ENCODE measurements at regions not wholly inside any gene's neighbourhood (a gene's known extent, or its start where the extent isn't known, plus 50 kb on each side); places are given as distances from the start of the nearest gene placed in this dataset.
"Not testable (repeated sequence)": the region's sequence is repeated elsewhere in the genome, so short reads cannot be mapped to it uniquely, and the experiment has no call there.

DNA sequence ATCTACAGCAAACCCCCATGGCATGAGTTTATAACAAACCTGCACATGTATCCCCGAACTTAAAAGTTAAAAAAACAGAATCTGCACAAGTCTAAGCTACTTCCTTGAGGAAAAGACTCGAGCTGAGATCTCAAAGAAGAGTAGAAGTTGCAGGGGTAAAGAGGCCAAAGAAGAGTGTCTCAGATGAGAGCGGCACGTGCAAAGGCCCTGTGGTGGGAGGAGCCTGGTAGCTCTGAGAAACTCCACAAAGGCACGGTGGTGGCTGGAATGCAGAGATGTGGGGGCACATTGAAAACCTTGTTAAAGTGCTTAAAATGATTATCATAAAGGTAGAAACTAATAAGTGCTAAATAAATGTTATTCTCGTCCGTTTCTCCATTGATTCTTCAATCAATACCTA, 103.2 kb upstream of the GRK3 start:
- no peak for FAIRE-seq
- no peak for DNase-seq (ENCODE audit: insufficient read length)
- TF ChIP-seq POLR2AphosphoS5 (IDR thresholded peaks at IDR 0.05; ENCODE audit: low read depth, low read length) (no peak), POLR2A (IDR thresholded peaks at IDR 0.05; ENCODE audit: low read depth, low read length) (no peak), TAF1 (IDR thresholded peaks at IDR 0.05; ENCODE audit: borderline replicate concordance, low read depth, low read length) (no peak)

DNA sequence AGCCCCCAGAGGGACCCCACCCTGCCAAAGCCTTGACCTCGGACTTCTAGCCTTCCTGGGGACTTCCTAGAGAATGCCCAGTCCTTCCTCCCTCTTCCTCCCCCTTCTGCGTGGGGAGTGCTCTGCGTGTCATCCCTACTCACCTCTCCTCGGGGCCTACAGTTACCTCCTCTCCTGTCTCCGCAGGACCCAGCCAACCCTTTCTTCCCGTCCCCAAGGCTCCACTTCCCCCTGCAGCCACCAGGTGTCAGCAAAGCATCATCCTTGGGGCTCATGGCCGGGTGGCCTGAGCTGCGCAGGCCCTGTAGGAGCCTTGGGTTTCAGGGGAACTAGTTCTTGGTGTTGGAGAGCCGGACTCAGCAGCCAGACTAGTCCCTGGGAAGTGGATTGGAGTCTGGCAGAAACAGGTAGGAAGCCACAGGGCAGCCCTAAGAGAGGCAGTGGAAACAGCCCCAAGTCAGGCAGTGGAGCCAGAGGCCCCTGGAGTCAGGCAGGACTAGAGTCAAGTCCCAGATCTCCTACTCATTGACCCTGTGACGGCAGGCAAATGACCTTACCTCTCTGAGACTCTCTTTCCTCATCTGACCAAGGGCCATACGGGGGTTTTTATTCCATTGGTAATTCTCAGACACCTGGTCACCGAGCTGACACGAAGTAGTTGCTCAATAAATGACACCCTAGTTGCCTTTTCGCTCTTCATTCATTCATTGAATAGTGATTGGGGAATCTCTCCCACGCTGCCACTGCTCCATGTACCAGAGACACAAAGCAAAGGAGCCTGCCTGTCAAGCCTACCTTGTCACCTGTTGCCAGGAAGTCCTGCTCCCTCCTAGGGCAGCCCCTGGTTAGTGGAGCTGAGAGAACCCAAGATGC, 101.8 kb upstream of the GRK3 start:
- DNase-seq (ENCODE audit: insufficient read length) (peak; percentile 91), FAIRE-seq (peak; percentile 92)

DNA sequence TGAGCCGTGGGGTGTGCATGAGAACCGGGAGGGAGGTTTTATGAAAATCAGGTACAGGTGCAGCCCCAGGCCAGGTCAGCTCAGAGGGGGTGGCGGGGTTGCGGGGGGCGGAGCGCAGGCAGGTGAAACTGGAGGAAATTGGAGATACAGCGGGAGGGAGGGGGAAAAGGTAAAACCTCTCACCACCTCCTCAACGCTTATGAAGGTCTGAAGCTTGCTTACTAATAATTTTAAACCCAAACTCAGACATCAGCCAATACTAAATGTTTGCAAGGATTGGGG, 101.2 kb upstream of the GRK3 start:
- FAIRE-seq; DNase-seq (ENCODE audit: insufficient read length): not testable (repeated sequence)

DNA sequence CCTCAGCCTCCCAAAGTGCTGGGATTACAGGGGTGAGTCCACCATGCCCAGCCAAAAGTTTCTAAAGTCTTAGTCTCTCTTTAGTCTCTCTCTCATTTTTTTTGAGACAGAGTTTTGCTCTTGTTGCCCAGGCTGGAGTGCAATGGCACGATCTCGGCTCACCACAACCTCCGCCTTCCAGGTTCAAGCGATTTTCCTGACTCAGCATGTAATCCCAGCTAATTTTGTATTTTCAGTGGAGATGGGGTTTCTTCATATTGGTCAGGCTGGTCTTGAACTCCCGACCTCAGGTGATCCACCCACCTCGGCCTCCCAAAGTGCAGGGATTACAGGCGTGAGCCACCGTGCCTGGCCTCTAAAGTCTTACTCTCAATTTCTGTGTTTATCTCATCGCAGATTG, 100.1 kb upstream of the GRK3 start:
- FAIRE-seq; DNase-seq (ENCODE audit: insufficient read length): not testable (repeated sequence)

DNA sequence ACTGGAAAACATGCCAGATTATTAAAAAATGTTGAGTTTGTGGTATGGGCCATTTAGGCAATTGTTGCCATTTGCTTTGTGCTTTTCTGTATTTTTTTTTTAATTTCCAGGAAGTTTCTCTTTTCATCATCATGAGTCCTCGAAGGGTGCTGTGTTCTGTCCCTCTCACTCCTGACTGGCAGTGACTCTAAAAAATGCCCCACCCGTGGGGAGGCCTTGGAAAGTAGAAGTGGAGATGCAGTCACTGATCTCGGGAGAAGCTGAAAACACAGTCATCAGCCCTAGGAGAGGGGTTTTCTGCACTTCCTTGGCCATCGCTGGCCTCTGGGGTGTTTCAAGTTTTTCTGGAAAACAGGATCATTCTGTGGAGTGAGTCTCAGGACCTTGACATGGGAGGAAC, 98.5 kb upstream of the GRK3 start:
- DNase-seq (ENCODE audit: insufficient read length) (no peak), FAIRE-seq (no peak)
- TF ChIP-seq POLR2A (IDR thresholded peaks at IDR 0.05; ENCODE audit: low read depth, low read length) (no peak), POLR2AphosphoS5 (IDR thresholded peaks at IDR 0.05; ENCODE audit: low read depth, low read length) (no peak), TAF1 (IDR thresholded peaks at IDR 0.05; ENCODE audit: borderline replicate concordance, low read depth, low read length) (no peak)

DNA sequence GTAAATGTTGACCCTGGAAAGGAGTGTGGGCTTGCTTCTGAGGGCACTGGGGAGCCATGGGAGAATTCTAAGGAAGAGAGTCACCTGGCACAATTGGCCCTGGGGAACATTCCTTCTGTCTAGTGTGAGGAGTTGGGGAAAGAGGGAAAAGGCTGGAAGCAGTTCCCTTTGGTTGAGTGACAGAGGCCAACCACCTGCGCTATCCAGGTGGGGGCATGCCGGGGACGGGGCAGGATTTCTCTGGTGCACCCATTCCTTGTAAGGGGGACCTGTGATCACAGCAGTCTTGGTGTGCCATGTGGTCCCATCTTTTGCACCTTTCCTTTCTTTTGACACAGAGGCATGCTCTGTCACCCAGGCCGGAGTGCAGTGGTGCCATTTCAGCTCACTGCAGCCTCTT, 92.1 kb upstream of the GRK3 start:
- FAIRE-seq = no peak
- TF ChIP-seq POLR2AphosphoS5 (IDR thresholded peaks at IDR 0.05; ENCODE audit: low read depth, low read length) = no peak
- TF ChIP-seq POLR2A (IDR thresholded peaks at IDR 0.05; ENCODE audit: low read depth, low read length) = no peak
- TF ChIP-seq TAF1 (IDR thresholded peaks at IDR 0.05; ENCODE audit: borderline replicate concordance, low read depth, low read length) = no peak
- DNase-seq (ENCODE audit: insufficient read length) = no peak

DNA sequence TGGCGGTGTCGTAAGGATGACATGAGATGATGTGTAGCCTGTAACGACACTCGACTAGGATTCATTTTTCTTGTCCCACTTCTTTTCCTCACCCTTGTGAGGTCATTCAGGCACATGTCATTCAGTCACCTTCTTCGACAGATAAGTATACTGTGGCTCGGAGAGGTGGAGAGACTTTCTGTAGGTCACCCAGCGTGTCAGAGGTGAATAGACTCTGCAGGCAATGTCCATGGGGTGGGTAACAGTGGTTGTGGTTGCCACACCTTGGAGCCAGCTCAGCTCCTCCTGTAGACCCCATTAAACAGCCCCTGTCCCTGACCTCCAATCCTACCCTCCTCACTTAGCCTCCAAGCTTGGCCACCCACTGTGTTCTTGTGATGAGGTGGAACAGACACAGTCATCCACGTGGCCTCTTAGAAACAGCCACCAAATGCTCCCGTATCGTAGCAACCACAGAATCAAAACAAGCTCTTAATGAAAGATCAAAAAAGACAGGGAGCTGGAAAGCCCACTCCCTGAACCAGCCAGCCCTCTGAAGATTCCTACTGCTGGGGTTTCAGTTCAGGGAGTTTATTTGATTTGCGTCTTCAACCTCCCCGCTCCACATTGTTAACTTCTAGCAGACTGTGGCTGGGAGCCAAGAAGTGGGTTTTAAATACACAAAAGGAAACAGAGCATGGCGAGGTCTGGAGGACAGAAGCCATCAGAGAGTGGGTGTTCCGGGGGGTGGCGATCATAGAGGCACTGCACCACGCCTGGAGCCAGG, 89.0 kb upstream of the GRK3 start:
- no peak for DNase-seq (ENCODE audit: insufficient read length)
- no peak for TF ChIP-seq TAF1 (IDR thresholded peaks at IDR 0.05; ENCODE audit: borderline replicate concordance, low read depth, low read length)
- TF ChIP-seq POLR2A (IDR thresholded peaks at IDR 0.05; ENCODE audit: low read depth, low read length) = no peak
- TF ChIP-seq POLR2AphosphoS5 (IDR thresholded peaks at IDR 0.05; ENCODE audit: low read depth, low read length) = no peak
- FAIRE-seq = peak; percentile 24

DNA sequence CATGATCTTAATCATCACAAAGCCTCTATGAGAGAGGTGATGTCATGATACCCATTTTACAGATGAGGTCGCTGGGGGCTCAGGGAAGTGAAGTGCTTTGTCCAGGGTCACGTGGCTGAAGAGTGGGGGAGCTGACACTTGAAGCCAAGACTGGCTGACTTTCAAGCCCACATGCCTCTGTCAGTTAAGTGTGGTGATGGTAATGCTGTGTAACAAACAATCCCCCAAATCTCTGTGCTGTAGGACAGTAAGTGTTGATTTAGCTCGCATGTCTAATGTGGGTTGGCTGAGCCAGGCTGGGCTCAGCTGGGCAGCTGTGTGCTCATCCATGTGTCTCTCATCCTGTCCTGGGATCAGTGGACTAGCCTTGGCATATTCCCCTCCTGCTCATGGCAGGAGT, 87.1 kb upstream of the GRK3 start:
- no peak for FAIRE-seq

DNA sequence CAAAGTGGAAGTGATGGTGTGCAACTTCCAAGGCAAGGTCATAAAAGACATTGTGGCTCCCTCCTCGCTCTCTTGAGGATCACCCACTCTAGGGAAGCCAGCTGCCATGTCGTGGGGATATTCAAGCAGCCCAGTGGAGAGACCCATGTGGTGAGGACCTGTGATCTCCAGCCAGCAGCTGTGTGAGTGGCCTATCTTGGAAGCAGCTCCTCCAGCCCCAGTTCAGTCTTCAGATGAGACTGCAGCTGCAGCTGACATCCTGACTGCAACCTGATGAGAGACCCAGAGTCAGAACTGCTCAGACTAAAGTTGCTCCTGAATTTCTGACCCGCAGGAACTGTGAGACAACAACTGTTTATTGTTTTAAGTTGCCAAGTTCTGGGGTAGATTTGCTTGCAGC, 86.4 kb upstream of the GRK3 start:
- no peak for FAIRE-seq
- no peak for TF ChIP-seq POLR2A (IDR thresholded peaks at IDR 0.05; ENCODE audit: low read depth, low read length)
- no peak for TF ChIP-seq POLR2AphosphoS5 (IDR thresholded peaks at IDR 0.05; ENCODE audit: low read depth, low read length)
- no peak for TF ChIP-seq TAF1 (IDR thresholded peaks at IDR 0.05; ENCODE audit: borderline replicate concordance, low read depth, low read length)
- no peak for DNase-seq (ENCODE audit: insufficient read length)

More for the DNA sequence above, 87.1 kb upstream of the GRK3 start:
- no peak for DNase-seq (ENCODE audit: insufficient read length)
- no peak for TF ChIP-seq POLR2A (IDR thresholded peaks at IDR 0.05; ENCODE audit: low read depth, low read length)
- TF ChIP-seq TAF1 (IDR thresholded peaks at IDR 0.05; ENCODE audit: borderline replicate concordance, low read depth, low read length) = no peak
- no peak for TF ChIP-seq POLR2AphosphoS5 (IDR thresholded peaks at IDR 0.05; ENCODE audit: low read depth, low read length)

DNA sequence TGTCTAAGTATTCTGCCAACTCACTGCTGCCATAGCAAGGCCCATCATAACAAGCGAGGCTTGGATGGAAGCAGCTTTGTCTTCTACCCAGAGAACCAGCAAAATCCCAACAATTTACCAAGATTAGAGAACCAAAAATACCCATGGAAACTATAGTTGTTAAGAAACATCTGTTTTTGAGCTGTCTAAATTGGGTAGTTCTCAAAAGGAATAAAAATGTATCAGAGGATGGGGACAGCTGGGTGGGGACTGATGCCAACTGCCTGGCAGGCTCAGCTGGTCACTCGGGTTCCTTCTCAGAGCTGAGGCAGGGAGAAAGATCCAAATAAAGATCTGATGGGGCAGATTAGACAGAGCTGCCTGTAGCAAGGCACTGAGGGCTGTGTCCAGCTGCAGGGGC, 85.9 kb upstream of the GRK3 start:
- no peak for TF ChIP-seq POLR2A (IDR thresholded peaks at IDR 0.05; ENCODE audit: low read depth, low read length)
- no peak for TF ChIP-seq POLR2AphosphoS5 (IDR thresholded peaks at IDR 0.05; ENCODE audit: low read depth, low read length)
- no peak for TF ChIP-seq TAF1 (IDR thresholded peaks at IDR 0.05; ENCODE audit: borderline replicate concordance, low read depth, low read length)
- no peak for FAIRE-seq
- DNase-seq (ENCODE audit: insufficient read length) = no peak

DNA sequence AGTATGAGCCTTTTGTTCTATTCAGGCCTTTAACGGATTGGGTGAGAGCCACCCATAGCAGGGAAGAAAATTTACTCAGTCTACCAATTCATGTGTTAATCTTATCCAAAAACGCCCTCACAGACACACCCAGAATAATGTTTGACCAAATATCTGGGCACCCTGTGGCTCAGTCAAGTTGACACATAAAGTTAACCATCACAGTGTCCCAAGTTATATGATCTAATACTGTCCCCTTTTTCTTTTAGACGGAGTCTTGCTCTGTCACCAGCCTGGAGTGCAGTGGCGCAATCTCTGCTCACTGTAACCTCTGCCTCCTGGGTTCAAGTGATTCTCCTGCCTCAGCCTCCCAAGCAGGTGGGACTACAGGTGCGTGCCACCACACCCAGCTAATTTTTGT, 83.6 kb upstream of the GRK3 start:
- not testable (repeated sequence) for FAIRE-seq; DNase-seq (ENCODE audit: insufficient read length)

DNA sequence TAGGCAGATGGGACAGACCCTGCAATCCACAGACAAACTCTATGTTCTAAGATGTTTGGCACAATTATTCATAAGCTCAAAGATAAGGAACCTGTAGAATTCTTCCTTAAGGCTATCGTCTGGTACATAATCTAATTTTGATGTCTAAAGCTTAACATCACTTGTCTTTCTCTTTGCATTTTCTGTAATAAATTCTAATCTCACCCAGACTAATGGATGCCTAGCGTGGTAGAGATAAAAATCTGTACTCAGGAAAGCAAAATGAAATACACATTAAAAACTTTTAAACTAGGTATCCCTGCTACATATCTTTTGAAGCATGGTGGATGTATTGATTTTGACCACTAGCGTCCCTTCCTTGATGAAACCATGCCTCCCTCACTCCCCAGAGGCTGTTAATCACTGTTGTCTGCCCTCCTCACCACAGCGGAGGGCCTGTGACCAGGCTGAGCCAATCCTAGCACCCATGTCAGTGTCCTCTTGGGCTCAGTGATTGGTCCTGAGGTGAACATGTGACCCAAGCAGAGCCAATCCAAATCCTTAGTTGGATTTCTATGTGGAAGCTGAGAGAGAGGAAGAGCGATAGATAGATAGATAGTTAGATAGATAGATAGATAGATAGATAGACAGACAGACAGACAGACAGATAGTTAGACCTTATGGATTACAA, 82.2 kb upstream of the GRK3 start:
- TF ChIP-seq POLR2A (IDR thresholded peaks at IDR 0.05; ENCODE audit: low read depth, low read length) (no peak), POLR2AphosphoS5 (IDR thresholded peaks at IDR 0.05; ENCODE audit: low read depth, low read length) (no peak)
- no peak for DNase-seq (ENCODE audit: insufficient read length)
- FAIRE-seq = no peak
